Peyer's patch (tissue), 4 donors: ENCODE measurements at regions not wholly inside any gene's neighbourhood (a gene's known extent, or its start where the extent isn't known, plus 50 kb on each side); places are given as distances from the start of the nearest gene placed in this dataset.

ENCODE experiments used
- CTCF ChIP-seq, 6 experiments: fragments of 450-650 bp in 4 of 6; fragments of 200-600 bp in 2 of 6; sonication (generic) in 1 of 6; IDR thresholded peaks; one replicate each; pipeline ENCODE4 v1.5.1; 2017 to 2019; ENCODE audit warnings: antibody characterized with exemption in 6 of 6, mild to moderate bottlenecking in 3 of 6, moderate library complexity in 1 of 6
- POLR2A ChIP-seq, 2 donors: fragments of 450-650 bp; IDR thresholded peaks; one replicate each; pipeline ENCODE4 v1.5.1; 2017; ENCODE audit warnings: antibody characterized with exemption in 2 of 2, mild to moderate bottlenecking in 2 of 2, moderate library complexity in 2 of 2

GRCh38 chr7:67890316-67890715, 893.7 kb downstream of the TYW1 start:
- TF ChIP-seq POLR2A (IDR thresholded peaks at IDR 0.05) (no peak), CTCF (IDR thresholded peaks at IDR 0.05) (no peak)
